Panc1 (cell line): ENCODE measurements at regions not wholly inside any gene's neighbourhood (a gene's known extent, or its start where the extent isn't known, plus 50 kb on each side); places are given as distances from the start of the nearest gene placed in this dataset.

Experiments used
- ATAC-seq: fragments of 200-7000 bp; cut with Tn5 transposase; 2 replicates; pipeline ENCODE4 v1.9.1; 2020; ENCODE audit warnings: mild to moderate bottlenecking, moderate library complexity
- BruUV-seq: library from RNA; stranded (reverse); fragments of 400-500 nt; replicated peaks from 2 replicates; lab custom pipeline; 2021; lab: Mats Ljungman, UMichigan
- CTCF ChIA-PET: fragments of 300-600 bp; sonication (Branson Sonifier 250); formaldehyde crosslinking; loops from one replicate; lab custom pipeline; 2022; ENCODE audit warnings: antibody characterized with exemption; lab: Charles Lee
- POLR2A ChIA-PET: fragments of 300-600 bp; sonication (Branson Sonifier 250); formaldehyde crosslinking; loops from one replicate; lab custom pipeline; 2022; ENCODE audit warnings: antibody characterized with exemption; lab: Charles Lee
- DNase-seq: peaks from one replicate; pipeline ENCODE4 v3.0.0-alpha.2; 2010; ENCODE audit warnings: low read depth, low spot score
- H3K27ac ChIP-seq: 2 replicates; pipeline ENCODE4 v1.5.1; 2011; ENCODE audit warnings: mild to moderate bottlenecking, low read length, inconsistent platforms
- H3K27me3 ChIP-seq: fragments of 200-500 bp; sonication (Bioruptor generic); 2 replicates; pipeline ENCODE4 v1.6.0; 2014; ENCODE audit warnings: low read length, inconsistent platforms; ENCODE audit not compliant: control insufficient read depth, insufficient read depth
- H3K36me3 ChIP-seq: fragments of 200-500 bp; sonication (Bioruptor generic); 2 replicates; pipeline ENCODE4 v1.5.1; 2014; ENCODE audit warnings: inconsistent platforms, mild to moderate bottlenecking, low read length, moderate library complexity; ENCODE audit not compliant: control insufficient read depth, insufficient read depth
- H3K4me1 ChIP-seq: 2 replicates; pipeline ENCODE4 v1.5.1; 2011; ENCODE audit warnings: inconsistent platforms, mild to moderate bottlenecking, low read length, moderate library complexity; ENCODE audit not compliant: control insufficient read depth, insufficient read depth
- H3K4me3 ChIP-seq, 2 experiments: 2 replicates each; pipeline ENCODE4 v1.5.1; 2011 to 2012; ENCODE audit warnings: low read depth in 2 of 2, low read length in 2 of 2, mild to moderate bottlenecking in 2 of 2, inconsistent platforms in 1 of 2, moderate library complexity in 1 of 2
- H3K9me3 ChIP-seq: fragments of 200-500 bp; sonication (Bioruptor generic); 2 replicates; pipeline ENCODE4 v1.5.1; 2014; ENCODE audit warnings: low read depth, mild to moderate bottlenecking, inconsistent platforms, low read length, moderate library complexity; ENCODE audit not compliant: control insufficient read depth, insufficient read depth
- POLR2AphosphoS5 ChIP-seq: IDR thresholded peaks from 2 replicates; pipeline ENCODE4 v1.6.1; 2012; ENCODE audit warnings: mild to moderate bottlenecking, low read depth, low read length, moderate library complexity
- SIN3A ChIP-seq: IDR thresholded peaks from 2 replicates; pipeline ENCODE4 v1.6.1; 2012; ENCODE audit warnings: low read depth, mild to moderate bottlenecking, low read length, moderate library complexity, borderline replicate concordance; ENCODE audit not compliant: insufficient read depth
- TCF7L2 ChIP-seq: IDR thresholded peaks from 2 replicates; pipeline ENCODE4 v1.6.1; 2011; ENCODE audit warnings: mild to moderate bottlenecking, low read depth, low read length, inconsistent platforms
- in situ Hi-C: cut with HindIII; loops from 2 replicates; pipeline ENCODE4 v1.10.0; 2016; ENCODE audit warnings: low sequenced_read_pairs, low pct_unique_long_range_greater_than_20kb
- intact Hi-C: fragments of 100-400 bp; cut with micrococcal nuclease; formaldehyde crosslinking; loops from one replicate; pipeline ENCODE4 v1.10.0; 2022; ENCODE audit not compliant: unreplicated experiment
- TF ChIP-seq, protein P1 (sequence below): fragments of 450-650 bp; IDR thresholded peaks from 2 replicates; pipeline ENCODE4 v1.5.1; 2017; ENCODE audit warnings: mild to moderate bottlenecking
- TF ChIP-seq, protein P2 (sequence below), 2 experiments: IDR thresholded peaks; 2 replicates each; pipeline ENCODE4 v1.6.1; 2011 to 2012; ENCODE audit warnings: low read depth in 2 of 2, control low read depth in 1 of 2, low read length in 1 of 2, mild to moderate bottlenecking in 1 of 2, moderate library complexity in 1 of 2; ENCODE audit not compliant: insufficient read depth in 1 of 2

GRCh38 chr5:5576744-5577143 is 154.3 kb downstream of the ICE1 start:
- ChIA-PET CTCF (no interaction called here), POLR2A (no interaction called here)
- intact Hi-C loops, result no loop called here

GRCh38 chr5:5575461-5575860 is 153.0 kb downstream of the ICE1 start:
- no TSS peak for BruUV-seq
- Histone ChIP-seq H3K27ac (no peak overlapping the region), H3K36me3 (no peaks in the 10 kb centered on the region), H3K9me3 (no peaks in the 10 kb centered on the region), H3K27me3 (no peaks in the 10 kb centered on the region; the same call in 1 of the 2 replicates), H3K4me3 (no peak overlapping the region), H3K4me1 (no peaks in the 10 kb centered on the region)
- no peak for ATAC-seq
- no peak for DNase-seq
- TF ChIP-seq POLR2AphosphoS5 (no peak), SIN3A (no peak), TCF7L2 (no peak)
- TF ChIP-seq, protein P1, sequence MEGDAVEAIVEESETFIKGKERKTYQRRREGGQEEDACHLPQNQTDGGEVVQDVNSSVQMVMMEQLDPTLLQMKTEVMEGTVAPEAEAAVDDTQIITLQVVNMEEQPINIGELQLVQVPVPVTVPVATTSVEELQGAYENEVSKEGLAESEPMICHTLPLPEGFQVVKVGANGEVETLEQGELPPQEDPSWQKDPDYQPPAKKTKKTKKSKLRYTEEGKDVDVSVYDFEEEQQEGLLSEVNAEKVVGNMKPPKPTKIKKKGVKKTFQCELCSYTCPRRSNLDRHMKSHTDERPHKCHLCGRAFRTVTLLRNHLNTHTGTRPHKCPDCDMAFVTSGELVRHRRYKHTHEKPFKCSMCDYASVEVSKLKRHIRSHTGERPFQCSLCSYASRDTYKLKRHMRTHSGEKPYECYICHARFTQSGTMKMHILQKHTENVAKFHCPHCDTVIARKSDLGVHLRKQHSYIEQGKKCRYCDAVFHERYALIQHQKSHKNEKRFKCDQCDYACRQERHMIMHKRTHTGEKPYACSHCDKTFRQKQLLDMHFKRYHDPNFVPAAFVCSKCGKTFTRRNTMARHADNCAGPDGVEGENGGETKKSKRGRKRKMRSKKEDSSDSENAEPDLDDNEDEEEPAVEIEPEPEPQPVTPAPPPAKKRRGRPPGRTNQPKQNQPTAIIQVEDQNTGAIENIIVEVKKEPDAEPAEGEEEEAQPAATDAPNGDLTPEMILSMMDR, result no peak
- TF ChIP-seq, protein P2, sequence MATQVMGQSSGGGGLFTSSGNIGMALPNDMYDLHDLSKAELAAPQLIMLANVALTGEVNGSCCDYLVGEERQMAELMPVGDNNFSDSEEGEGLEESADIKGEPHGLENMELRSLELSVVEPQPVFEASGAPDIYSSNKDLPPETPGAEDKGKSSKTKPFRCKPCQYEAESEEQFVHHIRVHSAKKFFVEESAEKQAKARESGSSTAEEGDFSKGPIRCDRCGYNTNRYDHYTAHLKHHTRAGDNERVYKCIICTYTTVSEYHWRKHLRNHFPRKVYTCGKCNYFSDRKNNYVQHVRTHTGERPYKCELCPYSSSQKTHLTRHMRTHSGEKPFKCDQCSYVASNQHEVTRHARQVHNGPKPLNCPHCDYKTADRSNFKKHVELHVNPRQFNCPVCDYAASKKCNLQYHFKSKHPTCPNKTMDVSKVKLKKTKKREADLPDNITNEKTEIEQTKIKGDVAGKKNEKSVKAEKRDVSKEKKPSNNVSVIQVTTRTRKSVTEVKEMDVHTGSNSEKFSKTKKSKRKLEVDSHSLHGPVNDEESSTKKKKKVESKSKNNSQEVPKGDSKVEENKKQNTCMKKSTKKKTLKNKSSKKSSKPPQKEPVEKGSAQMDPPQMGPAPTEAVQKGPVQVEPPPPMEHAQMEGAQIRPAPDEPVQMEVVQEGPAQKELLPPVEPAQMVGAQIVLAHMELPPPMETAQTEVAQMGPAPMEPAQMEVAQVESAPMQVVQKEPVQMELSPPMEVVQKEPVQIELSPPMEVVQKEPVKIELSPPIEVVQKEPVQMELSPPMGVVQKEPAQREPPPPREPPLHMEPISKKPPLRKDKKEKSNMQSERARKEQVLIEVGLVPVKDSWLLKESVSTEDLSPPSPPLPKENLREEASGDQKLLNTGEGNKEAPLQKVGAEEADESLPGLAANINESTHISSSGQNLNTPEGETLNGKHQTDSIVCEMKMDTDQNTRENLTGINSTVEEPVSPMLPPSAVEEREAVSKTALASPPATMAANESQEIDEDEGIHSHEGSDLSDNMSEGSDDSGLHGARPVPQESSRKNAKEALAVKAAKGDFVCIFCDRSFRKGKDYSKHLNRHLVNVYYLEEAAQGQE (IDR thresholded peaks at IDR 0.05; ENCODE audit: insufficient read depth in 1 of 2, low read depth in 2 of 2, low read length in 1 of 2), result no peak
- ChIA-PET CTCF (no interaction called here), POLR2A (no interaction called here)
- in situ Hi-C loops, result no loop called here
- intact Hi-C loops, result no loop called here

More at GRCh38 chr5:5576744-5577143, 154.3 kb downstream of the ICE1 start:
- H3K36me3 ChIP-seq, result no peaks in the 10 kb centered on the region
- ATAC-seq (no peak), DNase-seq (no peak)
- H3K4me1 ChIP-seq, result no peaks in the 10 kb centered on the region
- TF ChIP-seq SIN3A, result no peak
- TF ChIP-seq POLR2AphosphoS5, result no peak
- TF ChIP-seq, protein P2 (IDR thresholded peaks at IDR 0.05; ENCODE audit: insufficient read depth in 1 of 2, low read depth in 2 of 2, low read length in 1 of 2), result no peak
- no peak for TF ChIP-seq TCF7L2
- TF ChIP-seq, protein P1, result no peak
- no TSS peak for BruUV-seq
- in situ Hi-C loops, result no loop called here
- no peak overlapping the region for H3K27ac ChIP-seq
- H3K9me3 ChIP-seq, result no peaks in the 10 kb centered on the region
- H3K4me3 ChIP-seq, result no peak overlapping the region
- no peaks in the 10 kb centered on the region; the same call in 1 of the 2 replicates for H3K27me3 ChIP-seq
